ENCODE measurements at regions not wholly inside any gene's neighbourhood (a gene's known extent, or its start where the extent isn't known, plus 50 kb on each side); places are given as distances from the start of the nearest gene placed in this dataset.
"Not testable (repeated sequence)": the region's sequence is repeated elsewhere in the genome, so short reads cannot be mapped to it uniquely, and the experiment has no call there.

DNA sequence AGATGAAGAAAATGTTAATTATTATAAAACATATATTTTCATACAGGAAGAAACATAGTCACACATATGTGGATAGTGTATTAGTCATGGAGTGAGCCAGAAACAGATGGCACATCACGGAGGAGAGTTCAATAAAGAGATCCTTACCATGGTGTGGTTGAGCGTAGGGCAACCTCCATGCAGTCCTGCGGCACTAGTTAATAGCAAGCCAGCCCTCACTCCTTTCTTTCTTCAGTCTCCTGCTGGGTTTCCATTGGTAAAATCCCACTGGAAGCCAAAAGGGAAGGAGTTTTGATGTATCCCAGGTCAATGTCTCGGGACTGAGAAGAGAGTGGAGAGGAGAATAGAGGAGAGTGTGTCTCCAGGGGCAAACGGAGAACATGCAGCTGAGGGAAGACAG is 328.1 kb downstream of the NR4A2 start:
- no peak for DNase-seq

DNA sequence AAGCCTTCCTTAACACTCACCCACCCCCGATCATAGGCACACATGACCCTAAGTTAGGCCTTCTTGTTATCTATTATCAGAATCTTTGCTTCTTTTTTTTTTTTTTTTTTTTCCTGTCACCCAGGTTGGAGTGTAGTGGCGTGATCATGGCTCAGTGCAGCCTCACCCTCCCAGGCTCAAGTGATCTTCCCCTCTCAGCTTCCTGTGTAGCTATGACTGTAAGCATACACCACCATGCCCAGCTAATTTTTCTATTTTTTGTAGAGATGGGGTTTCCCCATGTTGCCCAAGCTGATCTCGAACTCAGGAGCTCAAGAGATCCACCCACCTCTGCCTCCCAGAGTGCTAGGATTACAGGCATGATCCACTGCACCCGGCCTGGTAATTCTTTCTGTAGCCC is 328.7 kb downstream of the NR4A2 start:
- peak; percentile 20 for DNase-seq

DNA sequence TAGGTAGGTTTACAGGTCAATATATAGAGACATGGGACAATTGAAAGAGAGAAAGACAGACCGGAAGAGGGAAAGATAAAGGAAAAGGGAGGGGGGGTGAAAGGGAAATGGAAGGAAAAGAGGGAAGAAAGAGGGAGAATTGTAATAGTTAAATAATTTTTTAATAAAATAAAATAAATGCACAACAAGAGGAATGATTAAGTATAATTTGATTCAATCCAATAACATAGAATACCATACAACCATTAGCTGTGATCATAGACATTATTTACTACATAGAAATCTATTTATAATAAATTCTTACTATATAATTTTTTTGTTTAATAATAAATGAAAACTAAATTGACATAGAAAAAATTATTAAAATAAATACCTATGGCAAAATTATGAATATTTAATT is 330.7 kb downstream of the NR4A2 start:
- DNase-seq: no peak

DNA sequence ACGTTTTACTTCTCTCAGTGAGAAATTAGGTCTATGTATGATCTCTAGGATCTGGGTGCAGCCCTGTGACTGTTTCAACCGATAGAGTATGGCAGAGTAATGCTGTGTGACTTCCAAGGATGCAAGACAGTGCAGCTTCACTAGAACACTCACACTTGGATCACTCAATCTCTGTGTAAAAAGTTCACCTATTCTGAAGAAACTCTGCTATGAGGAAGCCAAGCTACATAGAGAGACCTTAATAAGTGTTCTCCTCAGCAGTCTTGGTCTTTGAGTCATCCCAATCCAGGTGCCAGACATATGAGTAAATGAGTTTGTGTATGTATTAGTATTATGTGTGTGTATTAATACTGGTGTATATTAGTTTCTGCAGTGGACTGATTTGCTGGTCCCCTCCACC is 335.0 kb downstream of the NR4A2 start:
- DNase-seq: peak; percentile 29

DNA sequence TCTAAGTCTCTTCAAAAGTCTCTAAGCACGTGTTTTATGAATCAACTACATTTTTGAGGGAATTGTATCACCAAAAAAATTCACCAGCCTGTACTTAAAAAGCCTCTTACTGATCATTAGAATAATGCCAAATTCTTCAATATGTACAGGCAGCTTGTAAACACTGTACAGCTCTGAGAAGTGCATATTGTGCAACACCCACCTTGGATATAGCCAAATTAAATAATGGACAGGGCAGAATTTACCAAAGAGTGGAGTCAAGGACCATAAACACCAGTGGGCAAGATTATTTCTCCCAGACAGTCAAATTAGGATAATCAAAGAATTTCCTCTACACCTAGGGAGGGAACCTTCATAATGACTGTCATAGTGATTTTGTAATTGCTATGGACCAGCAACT is 338.2 kb downstream of the NR4A2 start:
- DNase-seq: no peak

DNA sequence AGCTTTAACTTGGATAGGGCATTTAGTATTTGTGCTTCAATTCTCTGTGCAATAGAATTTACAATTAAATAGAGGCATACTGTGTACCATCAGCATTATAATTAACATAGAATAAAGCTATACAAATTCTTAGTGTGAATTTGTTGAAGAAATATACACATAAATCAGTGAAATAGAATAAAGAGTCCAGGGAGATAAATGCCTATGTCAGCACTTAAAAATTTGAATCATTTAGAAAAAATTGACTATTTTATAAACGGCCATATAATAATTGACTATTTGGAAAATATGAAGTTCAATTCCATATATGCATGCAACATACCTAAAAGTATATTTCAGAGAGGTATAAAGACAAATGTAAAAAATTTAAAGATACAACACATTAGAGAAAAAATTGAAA is 348.7 kb downstream of the NR4A2 start:
- DNase-seq: no peak

DNA sequence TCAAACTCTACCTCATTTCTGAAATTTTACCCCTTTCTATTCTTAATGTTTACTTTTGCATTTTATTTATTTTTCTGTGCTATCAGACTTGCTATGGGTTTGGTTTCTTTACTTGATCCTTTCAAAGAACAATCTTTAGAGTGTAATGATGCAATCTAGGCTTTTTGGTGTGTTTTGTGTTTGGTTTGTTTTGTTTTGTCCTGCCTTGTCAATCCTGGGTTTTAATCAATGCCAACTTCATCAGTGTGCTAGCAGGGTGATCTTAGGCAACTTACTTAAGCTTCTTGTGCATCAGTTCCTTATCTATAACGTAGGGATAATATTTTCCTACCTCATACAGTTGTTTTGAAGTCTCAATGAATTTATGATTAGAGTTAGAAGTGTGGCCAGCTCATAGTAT is 350.4 kb downstream of the NR4A2 start:
- no peak for DNase-seq

DNA sequence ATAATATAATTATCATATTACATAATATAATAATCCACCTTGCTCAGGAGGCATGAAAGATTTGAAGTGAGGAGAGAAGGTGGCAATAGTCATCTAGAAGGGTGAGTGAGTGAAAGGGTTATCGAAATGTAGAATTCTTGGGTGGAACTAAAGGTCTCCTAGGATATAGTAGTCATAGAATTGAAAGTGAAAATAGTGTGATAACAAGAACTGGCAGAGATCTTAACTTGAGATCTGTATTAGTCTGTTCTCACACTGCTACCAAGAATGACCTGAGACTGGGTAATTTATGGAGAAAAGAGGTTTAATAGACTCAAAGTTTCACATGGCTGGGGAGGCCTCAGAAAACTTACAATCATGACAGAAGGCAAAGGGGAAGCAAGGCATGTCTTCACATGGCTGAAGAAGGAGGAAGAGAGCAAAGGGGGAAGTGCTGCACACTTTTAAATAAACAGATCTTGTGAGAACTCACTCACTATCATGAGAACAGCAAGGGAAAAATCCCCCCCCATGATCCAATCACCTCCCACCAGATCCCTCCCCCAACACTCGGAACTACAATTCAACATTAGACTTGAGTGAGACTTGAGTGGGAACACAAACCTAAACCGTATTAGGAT is 351.5 kb downstream of the NR4A2 start:
- DNase-seq: no peak

DNA sequence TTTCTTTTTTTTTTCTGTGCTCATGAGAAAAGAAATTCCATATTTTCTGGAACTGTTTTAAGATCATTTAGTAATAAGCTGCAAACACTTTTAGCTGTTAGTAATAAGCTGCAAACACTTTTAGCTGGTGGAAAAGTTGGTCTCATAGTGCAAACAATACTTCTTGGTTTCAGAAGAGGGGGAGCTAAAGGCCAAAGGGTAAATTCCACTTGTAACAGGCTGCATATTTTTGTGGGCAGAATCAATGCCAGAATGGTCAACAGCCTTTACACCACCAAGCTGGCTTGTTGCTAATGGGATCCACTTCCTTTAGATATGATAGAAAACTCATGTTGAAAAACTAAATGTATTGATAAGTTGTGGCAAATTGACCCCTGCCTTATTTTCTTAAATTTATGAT is 356.8 kb downstream of the NR4A2 start:
- DNase-seq: peak; percentile 20

DNA sequence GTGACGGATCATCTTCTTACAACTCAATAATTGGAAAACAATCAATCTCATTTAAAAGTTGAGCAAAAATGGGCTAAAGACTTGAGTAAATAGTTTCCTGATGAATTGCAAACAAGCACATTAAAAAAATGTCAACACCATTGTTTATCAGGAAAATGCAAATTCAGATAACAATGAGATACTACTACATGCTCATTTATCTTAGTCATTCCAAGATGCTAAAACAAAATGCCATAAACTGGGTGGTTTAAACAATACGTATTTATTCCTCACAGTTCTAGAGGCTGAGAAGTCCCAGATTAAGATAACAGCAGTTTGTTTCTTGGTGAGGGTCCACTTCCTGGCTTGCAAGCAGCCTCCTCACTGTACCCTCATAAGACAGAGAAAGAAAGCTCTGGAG is 359.6 kb downstream of the NR4A2 start:
- no peak for DNase-seq

DNA sequence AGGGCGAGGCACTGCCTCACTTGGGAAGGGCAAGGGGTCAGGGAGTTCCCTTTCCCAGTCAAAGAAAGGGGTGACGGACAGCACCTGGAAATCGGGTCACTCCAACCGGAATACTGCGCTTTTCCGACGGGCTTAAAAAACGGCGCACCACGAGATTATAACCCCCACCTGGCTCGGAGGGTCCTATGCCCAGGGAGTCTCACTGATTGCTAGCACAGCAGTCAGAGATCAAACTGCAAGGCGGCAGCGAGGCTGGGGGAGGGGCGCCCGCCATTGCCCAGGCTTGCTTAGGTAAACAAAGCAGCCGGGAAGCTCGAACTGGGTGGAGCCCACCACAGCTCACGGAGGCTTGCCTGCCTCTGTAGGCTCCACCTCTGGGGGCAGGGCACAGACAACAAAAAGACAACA is 366.5 kb downstream of the NR4A2 start:
- not testable (repeated sequence) for DNase-seq

DNA sequence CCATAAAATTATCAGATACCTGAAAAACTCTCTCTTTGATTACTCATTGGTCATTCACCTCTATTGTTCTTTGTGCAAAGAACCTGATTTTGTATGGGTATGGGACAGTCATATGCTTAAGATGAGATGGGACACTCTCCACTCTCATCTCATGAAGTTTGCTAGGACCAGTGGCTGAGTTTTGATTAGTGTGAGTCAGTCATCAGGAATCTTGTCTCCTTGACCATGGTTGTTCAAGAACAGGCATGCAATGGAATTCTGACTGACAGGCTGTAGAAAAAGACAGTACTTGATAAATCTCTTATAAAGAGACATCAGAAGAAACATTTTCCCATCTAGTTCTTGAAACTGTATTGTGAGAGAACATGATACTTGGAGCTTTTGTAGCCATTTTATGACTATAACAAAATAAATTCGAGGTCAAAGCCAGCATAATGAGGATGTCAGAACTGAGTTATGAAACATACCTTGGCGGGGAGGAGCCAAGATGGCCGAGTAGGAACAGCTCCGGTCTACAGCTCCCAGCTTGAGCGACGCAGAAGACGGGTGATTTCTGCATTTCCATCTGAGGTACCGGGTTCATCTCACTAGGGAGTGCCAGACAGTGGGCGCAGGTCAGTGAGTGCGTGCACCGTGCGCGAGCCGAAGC is 367.0 kb downstream of the NR4A2 start:
- DNase-seq: no peak

DNA sequence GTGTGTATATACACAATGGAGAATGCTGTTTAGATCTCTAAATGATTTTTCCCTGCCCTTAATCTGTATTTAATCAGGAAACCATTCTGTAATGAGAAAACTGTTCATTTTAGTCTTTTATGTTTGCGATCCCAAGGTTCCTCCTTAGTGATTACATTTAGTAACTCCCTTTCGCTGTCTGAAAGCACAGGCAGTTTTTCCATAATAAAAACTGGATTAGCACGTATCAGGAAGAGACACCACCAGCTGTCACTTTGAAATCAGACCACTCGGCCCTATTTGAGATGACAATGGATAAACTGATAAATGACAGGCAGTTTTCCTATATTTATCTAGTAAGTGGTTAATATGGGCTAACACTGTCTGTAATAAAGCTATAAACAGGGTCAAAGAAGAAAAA is 370.9 kb downstream of the NR4A2 start:
- DNase-seq: no peak

DNA sequence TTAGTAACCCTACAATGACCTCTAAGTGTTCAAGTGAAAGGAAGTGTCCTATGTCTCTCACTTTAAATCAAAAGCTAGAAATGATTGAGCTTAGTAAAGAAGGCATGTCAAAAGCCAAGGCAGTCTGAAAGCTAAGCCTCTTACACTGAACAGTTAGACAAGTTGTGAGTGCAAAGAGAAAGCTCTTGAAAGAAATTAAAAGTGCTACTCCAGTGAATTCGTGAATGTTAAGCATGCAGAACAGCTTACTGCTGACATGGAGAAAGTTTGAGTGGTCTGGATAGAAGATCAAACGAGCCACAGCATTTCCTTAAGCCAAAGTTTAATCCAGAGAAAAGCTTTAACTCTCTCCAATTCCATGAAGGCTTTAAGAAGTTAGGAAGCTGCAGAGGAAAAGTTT is 373.7 kb downstream of the NR4A2 start:
- DNase-seq: no peak

DNA sequence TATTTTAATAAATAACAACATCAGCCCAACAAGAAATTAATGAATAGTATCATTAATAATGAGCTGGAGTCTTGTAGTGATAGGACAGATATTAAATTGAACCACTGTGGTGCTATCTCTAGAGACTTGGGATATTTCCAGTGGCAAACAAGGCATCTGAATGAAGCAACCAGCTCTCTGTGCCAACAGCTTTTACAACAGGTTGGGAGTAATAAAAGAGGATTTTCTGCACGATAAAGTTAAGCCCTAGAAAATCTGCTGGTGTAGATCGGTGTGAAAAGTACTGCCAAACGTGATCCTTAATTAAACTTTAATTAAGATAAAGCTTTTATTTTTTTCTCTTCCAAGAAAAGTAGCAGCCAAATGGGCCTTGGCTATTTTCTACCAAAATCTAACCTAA is 385.5 kb downstream of the NR4A2 start:
- DNase-seq: peak; percentile 4

DNA sequence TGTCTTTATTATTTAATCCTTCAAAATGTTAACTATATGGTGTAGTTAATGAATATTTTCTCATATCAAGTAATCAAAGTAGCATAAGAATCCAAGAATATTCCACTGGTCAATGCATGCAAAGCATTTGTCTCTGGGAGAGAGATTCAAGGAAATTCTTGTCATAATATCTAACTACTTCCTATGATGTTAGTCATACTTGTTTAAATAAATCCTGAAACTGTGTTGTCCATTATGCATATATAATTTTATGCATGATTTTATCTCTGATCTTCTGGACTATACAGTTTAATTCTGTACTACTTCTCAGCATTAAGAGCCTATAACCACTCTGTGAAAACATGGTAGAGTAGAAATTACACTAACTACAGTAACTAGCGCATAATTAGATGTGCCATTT is 388.3 kb downstream of the NR4A2 start:
- DNase-seq: peak; percentile 4

DNA sequence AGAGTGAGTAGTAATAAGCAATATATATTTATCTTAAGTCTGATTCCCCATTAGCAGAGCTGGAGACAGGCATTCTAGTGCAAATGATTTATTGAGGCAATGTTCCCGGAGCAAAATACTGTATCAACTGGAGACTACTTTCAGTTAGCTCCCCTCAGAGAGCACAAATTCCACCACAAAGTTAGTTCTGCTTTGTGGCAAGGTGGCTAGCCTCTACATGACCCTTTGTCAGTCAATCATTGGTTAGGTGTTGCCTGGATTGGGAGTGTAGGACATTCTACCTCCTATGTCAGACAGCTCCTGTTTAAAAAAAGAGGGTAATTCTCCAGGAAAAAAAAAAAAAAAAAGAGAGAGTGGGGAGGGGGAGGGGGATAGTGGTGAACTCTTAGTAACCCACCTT is 402.2 kb downstream of the NR4A2 start:
- DNase-seq: no peak

DNA sequence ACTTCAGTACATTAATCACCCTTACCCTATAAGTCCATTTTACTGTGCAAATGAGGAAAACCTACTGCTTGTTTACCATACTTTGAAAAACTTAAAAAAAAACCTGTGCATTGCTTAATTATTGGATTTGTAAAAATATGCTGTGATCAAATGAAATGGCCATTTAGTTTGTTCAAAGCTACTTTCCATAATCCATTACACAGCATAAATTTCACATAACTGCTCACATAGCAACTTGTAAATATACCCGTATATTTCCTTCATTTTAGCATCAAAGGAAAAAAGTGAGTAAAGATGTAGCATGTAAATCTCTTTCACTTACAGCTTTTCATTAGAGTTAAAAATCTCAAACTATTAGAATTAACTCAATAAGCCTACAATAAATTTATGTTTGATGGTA is 415.1 kb downstream of the NR4A2 start:
- DNase-seq: no peak

DNA sequence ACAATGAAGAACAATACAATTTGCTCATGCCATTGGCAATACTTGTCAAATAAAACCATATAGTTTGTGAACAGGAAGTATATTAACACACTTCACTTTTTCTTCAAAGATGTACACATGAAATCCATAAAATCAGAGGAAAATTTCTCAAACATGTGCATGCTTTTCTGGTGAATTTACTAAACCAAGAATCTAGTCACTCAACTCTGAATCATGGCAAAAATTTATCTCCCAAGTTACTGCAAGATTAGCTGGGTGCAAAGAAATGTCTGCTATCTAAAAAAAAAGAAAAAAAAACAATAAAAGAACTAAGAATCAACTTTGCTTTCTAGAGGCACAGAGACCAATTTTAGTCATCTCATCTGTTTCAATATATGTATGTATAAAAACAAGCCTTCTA is 419.2 kb downstream of the NR4A2 start:
- DNase-seq: peak; percentile 11

DNA sequence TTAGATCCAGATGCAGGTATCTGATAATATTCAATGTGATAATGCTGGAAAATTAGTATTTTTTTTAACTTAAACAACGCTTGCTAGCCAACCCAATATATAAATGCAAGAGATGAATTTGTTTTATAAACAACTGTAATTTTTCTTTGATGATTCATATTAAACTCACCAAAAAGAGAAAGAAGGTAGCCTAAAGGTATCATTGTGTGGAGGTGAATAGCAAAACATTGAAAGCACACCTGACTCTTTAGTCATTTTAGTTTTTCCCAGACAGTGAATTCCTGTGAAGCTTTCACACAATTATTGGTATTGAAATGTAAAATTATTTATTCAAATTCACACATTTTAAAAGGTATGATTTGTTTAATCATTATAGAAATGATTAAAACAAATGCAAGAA is 424.0 kb downstream of the NR4A2 start:
- DNase-seq: no peak

DNA sequence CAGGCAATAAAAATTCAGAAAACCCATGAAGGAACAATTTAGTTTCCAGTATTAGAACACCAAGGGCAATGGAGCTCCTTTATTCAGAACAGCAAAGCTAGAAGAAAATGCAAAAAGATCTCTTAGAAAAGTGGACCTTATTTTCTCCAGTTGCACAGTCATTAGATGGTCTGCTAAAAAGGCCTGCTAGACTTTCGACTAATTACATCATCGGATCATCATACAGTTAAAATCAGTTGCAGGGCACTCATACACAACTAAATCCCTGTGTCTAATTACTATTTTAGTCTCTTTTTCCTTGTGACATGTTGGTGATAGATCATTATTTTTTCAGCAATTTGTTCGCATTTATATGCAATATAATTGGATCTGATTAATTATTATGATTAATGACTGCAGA is 425.3 kb downstream of the NR4A2 start:
- DNase-seq: no peak

DNA sequence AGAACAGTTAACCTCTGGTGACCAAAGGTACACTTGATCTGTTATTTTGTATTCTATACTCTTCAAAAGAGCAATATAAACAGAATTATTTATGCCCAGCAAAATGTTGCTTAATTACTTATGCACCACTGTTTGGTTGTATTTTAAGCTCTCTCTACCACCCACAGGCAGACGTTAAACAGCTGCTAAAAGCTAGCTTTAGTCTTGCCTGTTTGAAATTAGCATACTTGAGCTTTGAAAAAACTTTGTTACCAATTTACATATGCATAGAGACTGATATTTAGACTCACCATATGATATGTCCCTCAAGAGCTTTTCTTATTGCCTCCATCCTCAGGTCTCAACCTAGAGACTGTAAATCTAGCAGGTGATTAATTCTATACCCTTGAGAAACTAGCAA is 426.9 kb downstream of the NR4A2 start:
- DNase-seq: no peak

DNA sequence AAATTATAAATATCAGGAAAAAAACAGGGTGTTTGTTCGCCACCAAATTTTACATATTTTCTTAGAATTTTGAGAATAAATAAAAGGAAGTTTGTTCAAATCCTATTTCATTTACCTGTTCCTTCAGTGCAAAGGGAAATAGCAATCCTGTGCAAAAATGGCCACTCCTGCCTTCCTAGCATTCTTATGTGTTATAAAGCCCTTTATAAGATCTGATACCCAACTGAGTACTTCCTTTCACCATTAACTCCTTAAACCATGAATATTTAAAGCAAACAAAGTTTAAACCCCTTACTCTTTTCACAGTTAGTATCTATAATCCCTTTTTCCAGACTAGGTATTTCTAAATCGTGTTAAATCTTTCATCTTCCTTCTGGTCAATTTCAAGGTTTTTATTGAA is 427.8 kb downstream of the NR4A2 start:
- no peak for DNase-seq

DNA sequence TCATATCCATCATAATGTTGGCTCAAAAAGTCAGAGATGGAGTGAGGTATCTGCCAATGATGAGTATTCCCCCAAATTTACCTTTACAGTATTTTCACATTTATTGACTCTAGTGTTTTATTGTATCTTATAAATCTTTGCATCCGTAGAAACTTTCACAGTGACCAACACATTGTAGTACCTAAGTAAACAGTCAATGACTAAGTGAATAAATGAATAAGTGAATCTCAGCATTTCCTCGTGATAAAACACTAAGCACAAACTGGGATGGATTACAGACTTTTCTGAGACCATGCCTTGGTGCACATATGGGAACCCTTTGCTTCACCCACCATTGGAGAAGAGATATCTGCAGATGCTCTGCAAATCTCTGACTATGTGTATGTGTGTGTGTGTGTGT is 429.9 kb downstream of the NR4A2 start:
- no peak for DNase-seq

DNA sequence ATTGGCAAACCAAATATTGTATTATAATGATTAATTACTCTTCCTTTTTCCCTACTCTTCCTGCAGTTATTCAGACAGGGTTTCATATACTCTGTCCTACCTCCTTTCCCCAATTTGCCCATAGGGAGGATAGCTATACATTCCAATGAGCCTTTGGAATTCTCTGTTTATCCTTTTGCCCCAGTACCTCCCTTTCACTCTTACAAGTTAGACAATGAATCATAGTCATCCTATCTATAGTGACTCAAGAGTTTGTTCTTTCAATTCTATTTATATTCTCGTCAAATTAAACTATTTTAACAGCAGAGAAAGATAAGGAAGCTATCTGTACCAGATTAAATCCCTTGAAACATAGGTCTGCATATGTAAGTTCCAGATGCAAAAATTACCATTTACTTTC is 437.5 kb downstream of the NR4A2 start:
- peak; percentile 88 for DNase-seq

Measured in NCI-H226 (cell line).